GM18505 (cell line): ENCODE measurements at regions not wholly inside any gene's neighbourhood (a gene's known extent, or its start where the extent isn't known, plus 50 kb on each side); places are given as distances from the start of the nearest gene placed in this dataset.

Experiments
- ATAC-seq: cut with Tn5 transposase; IDR thresholded peaks from one replicate; pipeline ENCODE4 v1.9.1; 2021; ENCODE audit not compliant: unreplicated experiment
- POLR2A ChIP-seq: IDR thresholded peaks from 4 replicates; pipeline ENCODE4 v1.6.1; 2011; ENCODE audit warnings: borderline replicate concordance; ENCODE audit not compliant: insufficient read depth, insufficient read length; ENCODE audit errors: extremely low read depth

DNA sequence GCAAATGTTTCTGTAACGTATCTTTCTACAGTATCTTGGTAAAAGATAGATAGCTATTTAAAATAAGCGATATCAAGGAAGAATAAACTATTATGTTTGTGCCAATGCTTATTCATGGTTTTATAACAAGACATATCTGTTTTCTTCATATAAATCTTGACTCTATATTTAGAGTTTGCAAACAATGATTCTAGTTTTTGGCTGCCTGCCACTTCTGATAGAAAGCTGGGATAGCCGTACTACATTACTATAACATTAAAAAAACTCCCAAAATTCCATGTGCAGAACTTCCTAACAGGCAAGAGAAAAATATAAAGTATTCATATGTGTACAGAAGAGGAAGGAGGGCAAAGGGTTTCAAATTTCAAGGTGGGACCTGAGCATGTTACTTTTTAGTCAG, 985.0 kb downstream of the BCL11A start:
- ATAC-seq = no peak
- TF ChIP-seq POLR2A = no peak

- no peak for ATAC-seq
- TF ChIP-seq POLR2A = no peak
Measured at GRCh38 chr2:59567151-59567550, 986.3 kb downstream of the BCL11A start.

DNA sequence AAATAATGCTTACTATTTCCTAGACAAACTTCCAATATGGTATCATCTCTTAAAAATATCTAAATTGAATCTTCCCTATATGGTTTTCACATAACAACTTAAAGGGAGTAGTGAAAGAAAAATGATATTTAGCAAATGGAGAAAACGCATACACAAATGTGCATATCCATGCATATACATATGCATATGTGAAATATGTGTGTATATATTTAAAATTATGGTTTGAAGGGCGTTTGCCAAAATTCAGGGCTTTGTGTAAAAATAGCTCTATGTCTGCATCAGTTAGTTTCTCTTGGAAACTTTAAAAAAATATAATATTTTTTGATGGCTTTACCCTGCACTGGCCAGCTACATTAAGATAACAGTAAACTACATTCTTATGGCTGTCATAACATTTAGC, 986.7 kb downstream of the BCL11A start:
- ATAC-seq = no peak
- TF ChIP-seq POLR2A = no peak

- no peak for TF ChIP-seq POLR2A
Measured at GRCh38 chr2:59561281-59561680, 992.2 kb downstream of the BCL11A start.

GRCh38 chr2:59560769-59561168, 992.7 kb downstream of the BCL11A start:
- ATAC-seq = no peak
- no peak for TF ChIP-seq POLR2A

More at GRCh38 chr2:59561281-59561680, 992.2 kb downstream of the BCL11A start:
- no peak for ATAC-seq

DNA sequence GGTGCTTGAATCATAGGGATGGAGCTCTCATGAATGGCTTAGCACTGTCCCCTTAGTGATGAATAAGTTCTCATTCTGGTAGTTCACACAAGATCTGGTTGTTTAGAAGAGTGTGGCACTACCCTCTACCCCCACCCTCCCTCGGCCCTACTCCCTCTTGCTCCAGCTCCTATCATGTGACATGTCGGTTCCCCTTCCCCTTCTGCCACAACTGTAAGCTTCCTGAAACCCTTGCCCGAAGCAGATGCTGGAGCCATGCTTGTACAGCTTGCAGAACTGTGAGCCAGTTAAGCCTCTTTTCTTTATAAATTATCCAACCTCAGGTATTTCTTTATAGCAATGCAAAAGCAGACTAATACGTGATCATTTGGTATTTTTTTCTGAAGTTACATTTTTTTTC, 1012.6 kb downstream of the BCL11A start:
- ATAC-seq = no peak
- no peak for TF ChIP-seq POLR2A

- no peak for TF ChIP-seq POLR2A
- no peak for ATAC-seq
Measured at GRCh38 chr2:59538398-59538911, 1015.0 kb downstream of the BCL11A start.

GRCh38 chr2:59532808-59533207, 1020.6 kb downstream of the BCL11A start:
- ATAC-seq = no peak
- no peak for TF ChIP-seq POLR2A

DNA sequence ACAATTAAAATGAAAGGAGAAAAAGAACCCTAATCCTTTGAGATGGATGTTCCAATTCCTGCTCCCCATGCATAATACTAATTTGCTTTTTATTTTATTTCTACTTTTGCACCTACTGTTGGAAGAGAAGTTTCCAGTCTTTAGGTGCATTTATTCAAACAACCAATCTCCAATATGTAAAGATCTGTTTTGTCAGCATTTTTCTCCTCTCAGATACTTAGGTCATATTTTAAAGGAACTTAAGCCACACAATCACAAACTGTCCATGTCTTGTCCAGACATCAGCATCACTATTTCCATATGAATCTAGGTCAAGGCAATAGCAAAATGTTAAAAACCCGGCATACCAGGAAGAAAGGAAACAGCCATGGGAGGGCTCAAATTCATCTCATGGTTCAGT, 1023.2 kb downstream of the BCL11A start:
- no peak for ATAC-seq
- TF ChIP-seq POLR2A = no peak

DNA sequence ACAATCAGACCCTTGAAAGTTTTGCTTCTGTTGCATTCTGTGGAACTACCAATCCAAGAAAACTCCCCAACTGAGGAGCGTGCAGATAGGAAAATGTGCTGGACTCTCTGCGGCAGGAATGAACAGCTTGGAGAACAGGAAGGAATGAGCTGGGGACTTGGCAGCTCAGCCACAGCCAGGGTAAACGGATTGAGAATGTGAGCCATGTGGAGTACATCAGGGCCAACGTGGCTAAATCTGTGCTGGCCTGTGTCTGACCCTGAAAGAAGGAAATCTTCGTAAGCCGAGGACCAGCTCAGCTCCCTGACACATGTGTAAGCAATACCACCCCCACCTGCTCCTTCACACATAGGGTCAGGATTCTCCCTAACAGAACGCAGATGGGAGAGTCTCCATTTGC, 1023.7 kb downstream of the BCL11A start:
- ATAC-seq = no peak
- no peak for TF ChIP-seq POLR2A

GRCh38 chr2:59528525-59528924, 1024.9 kb downstream of the BCL11A start:
- no peak for ATAC-seq
- TF ChIP-seq POLR2A = no peak

DNA sequence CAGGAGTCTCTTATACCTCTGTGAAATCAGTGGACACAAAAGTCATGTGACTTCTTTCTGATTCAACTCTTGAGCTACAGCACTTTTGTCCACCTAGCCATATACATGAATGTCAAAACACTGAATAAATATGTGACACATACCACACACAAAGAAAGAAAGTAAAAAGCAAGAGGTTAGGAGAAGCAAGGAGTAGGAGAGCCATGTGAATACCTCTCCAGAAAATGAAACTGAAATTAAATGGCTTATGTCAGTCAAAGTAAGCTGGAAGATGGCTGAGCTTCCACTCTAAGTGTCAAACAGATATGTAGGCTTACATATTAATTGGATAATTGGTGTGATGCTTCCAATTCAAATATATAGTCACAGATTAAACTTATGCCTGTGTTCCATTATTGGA, 1050.5 kb downstream of the BCL11A start:
- ATAC-seq = no peak
- TF ChIP-seq POLR2A = no peak

GRCh38 chr2:59490994-59491393, 1062.5 kb downstream of the BCL11A start:
- no peak for ATAC-seq
- TF ChIP-seq POLR2A = no peak

GRCh38 chr2:59490192-59490591, 1063.3 kb downstream of the BCL11A start:
- TF ChIP-seq POLR2A = no peak
- ATAC-seq = no peak

GRCh38 chr2:59484673-59485072, 1068.8 kb downstream of the BCL11A start:
- no peak for ATAC-seq

More at GRCh38 chr2:59484673-59485072, 1068.8 kb downstream of the BCL11A start:
- TF ChIP-seq POLR2A = no peak
